ENCODE measurements at regions not wholly inside any gene's neighbourhood (a gene's known extent, or its start where the extent isn't known, plus 50 kb on each side); places are given as distances from the start of the nearest gene placed in this dataset.
A peak's percentile ranks its signal among the peaks of the same experiment; 100 is the strongest.

- no peak for TF ChIP-seq CTCF (IDR thresholded peaks at IDR 0.05)
- DNase-seq, result no peak
- intact Hi-C loops (cut with DNase I; ENCODE audit: low total_unique reads), result loop anchor here (5.0 kb wide), 2 partner anchors 154 to 181 kb away; no protein-coding TSS in a partner anchor
- H3K4me1 ChIP-seq, result no peaks in the 10 kb centered on the region
- H3K27me3 ChIP-seq, result no peaks in the 10 kb centered on the region
- H3K36me3 ChIP-seq, result no peaks in the 10 kb centered on the region
- H3K27ac ChIP-seq, result no peak overlapping the region
- no peaks in the 10 kb centered on the region for H3K9me3 ChIP-seq
- no peak overlapping the region for H3K4me3 ChIP-seq
These were observed 87.3 kb upstream of the NHSL1 start for GRCh38 chr6:138586638-138587037.

- no peak overlapping the region for H3K4me3 ChIP-seq
- H3K27ac ChIP-seq, result no peak overlapping the region
- H3K36me3 ChIP-seq, result no peaks in the 10 kb centered on the region
- peak; percentile 84 to 86 for TF ChIP-seq CTCF (IDR thresholded peaks at IDR 0.05)
- H3K4me1 ChIP-seq, result peaks cover 0 to 4% (median 0%) of the 10 kb centered on the region in 4 donors
- peak; percentile 60 to 73 for DNase-seq
- H3K9me3 ChIP-seq, result no peaks in the 10 kb centered on the region
- intact Hi-C loops (cut with DNase I; ENCODE audit: low total_unique reads), result loop anchor here (5.0 kb wide), 2 partner anchors 157 to 178 kb away; no protein-coding TSS in a partner anchor
- H3K27me3 ChIP-seq, result no peaks in the 10 kb centered on the region
These were observed 89.6 kb upstream of the NHSL1 start for GRCh38 chr6:138588805-138589434.

GRCh38 chr6:138590796-138591709, 91.8 kb upstream of the NHSL1 start:
- Histone ChIP-seq H3K9me3 (no peaks in the 10 kb centered on the region), H3K36me3 (no peaks in the 10 kb centered on the region), H3K27ac (no peak overlapping the region), H3K27me3 (no peaks in the 10 kb centered on the region), H3K4me1 (peaks cover 0 to 4% (median 0%) of the 10 kb centered on the region in 4 donors), H3K4me3 (no peak overlapping the region)
- peak; percentile 54 to 71 for TF ChIP-seq CTCF (IDR thresholded peaks at IDR 0.05)
- DNase-seq, result peak in 1 of 2 donors; percentile 57
- intact Hi-C loops (cut with DNase I; ENCODE audit: low total_unique reads), result loop anchor here (10.0 kb wide), 1 partner anchor 476 kb away; no protein-coding TSS in a partner anchor

GRCh38 chr6:138592749-138593123, 93.4 kb upstream of the NHSL1 start:
- Histone ChIP-seq H3K36me3 (no peaks in the 10 kb centered on the region), H3K27me3 (no peaks in the 10 kb centered on the region), H3K9me3 (no peaks in the 10 kb centered on the region), H3K4me3 (no peak overlapping the region), H3K4me1 (peaks cover 0 to 4% (median 0%) of the 10 kb centered on the region in 4 donors), H3K27ac (peak overlapping the region in 1 of 2 donors; percentile 36)
- TF ChIP-seq CTCF (IDR thresholded peaks at IDR 0.05), result no peak
- intact Hi-C loops (cut with DNase I; ENCODE audit: low total_unique reads), result loop anchor here (10.0 kb wide), 1 partner anchor 478 kb away; no protein-coding TSS in a partner anchor
- DNase-seq, result no peak

- Histone ChIP-seq H3K9me3 (no peaks in the 10 kb centered on the region), H3K36me3 (no peaks in the 10 kb centered on the region), H3K4me1 (peaks cover 0 to 4% (median 0%) of the 10 kb centered on the region in 4 donors), H3K27me3 (no peaks in the 10 kb centered on the region), H3K27ac (peak overlapping the region in 1 of 2 donors; percentile 36), H3K4me3 (no peak overlapping the region)
- peak in 1 of 2 donors; percentile 70 for DNase-seq
- intact Hi-C loops (cut with DNase I; ENCODE audit: low total_unique reads), result loop anchor here (10.0 kb wide), 1 partner anchor 478 kb away; no protein-coding TSS in a partner anchor
- no peak for TF ChIP-seq CTCF (IDR thresholded peaks at IDR 0.05)
These were observed 94.0 kb upstream of the NHSL1 start for GRCh38 chr6:138593124-138593877.

All from tibial artery (tissue), 4 donors.